Activated T-cell treated with anti-CD3 and anti-CD28 coated beads, Interleukin-2, amount 50 U/mL, for 72 hours (primary cell): ENCODE measurements at regions not wholly inside any gene's neighbourhood (a gene's known extent, or its start where the extent isn't known, plus 50 kb on each side); places are given as distances from the start of the nearest gene placed in this dataset.
"Not testable (repeated sequence)": the region's sequence is repeated elsewhere in the genome, so short reads cannot be mapped to it uniquely, and the experiment has no call there.

ENCODE experiments used
- ATAC-seq, 2 donors: fragments of 150-1000 bp; cut with Tn5 transposase; replicated peaks in 1 of 2; 2 replicates each; pipeline ENCODE4 v1.10.0; 2021; ENCODE audit warnings: moderate library complexity in 2 of 2, mild to moderate bottlenecking in 1 of 2
- DNase-seq, 2 donors: peaks; one replicate each; pipeline ENCODE4 v3.0.0; 2021 to 2022; ENCODE audit warnings: mixed read lengths in 1 of 2
- H3K27ac Mint-ChIP-seq: one replicate; pipeline ENCODE4 v1.8.0; 2022; ENCODE audit warnings: mild to moderate bottlenecking, moderate library complexity, mixed read lengths
- H3K27me3 Mint-ChIP-seq: one replicate; pipeline ENCODE4 v1.8.0; 2022; ENCODE audit warnings: low read depth, mixed read lengths
- H3K36me3 Mint-ChIP-seq, 2 donors: one replicate each; pipeline ENCODE4 v1.8.0; 2022; ENCODE audit warnings: mixed read lengths in 2 of 2, mild to moderate bottlenecking in 1 of 2; ENCODE audit not compliant: insufficient read depth in 2 of 2
- H3K4me1 Mint-ChIP-seq: one replicate; pipeline ENCODE4 v1.8.0; 2022; ENCODE audit warnings: low read depth, mixed read lengths
- H3K4me3 Mint-ChIP-seq, 2 donors: one replicate each; pipeline ENCODE4 v1.8.0; 2022; ENCODE audit warnings: mild to moderate bottlenecking in 2 of 2, mixed read lengths in 2 of 2, moderate library complexity in 2 of 2
- H3K9me3 Mint-ChIP-seq, 2 donors: one replicate each; pipeline ENCODE4 v1.8.0; 2022; ENCODE audit warnings: mixed read lengths in 2 of 2

DNA sequence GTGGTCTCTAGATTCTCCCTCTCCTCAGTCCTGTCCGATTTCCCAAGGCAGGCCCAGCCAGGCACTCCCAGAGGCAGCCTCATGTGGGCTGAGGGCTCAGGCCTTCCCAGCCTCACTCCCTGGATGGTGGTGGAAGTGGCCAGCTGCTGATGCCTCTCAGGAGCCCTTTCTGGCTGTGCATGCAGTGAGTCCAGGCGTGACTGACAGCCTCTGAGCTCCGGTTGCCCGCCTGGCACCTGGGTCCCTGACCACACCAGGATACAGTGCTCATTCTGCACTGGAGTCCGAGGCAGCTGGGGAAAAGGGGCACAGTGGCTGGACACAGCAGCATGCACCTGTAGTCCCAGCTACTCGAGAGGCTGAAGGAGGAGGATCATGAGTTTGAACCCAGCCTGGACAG, 132.6 kb downstream of the CUL2 start:
- Mint-ChIP-seq H3K4me1 (no peaks in the 10 kb centered on the region), H3K27me3 (no peaks in the 10 kb centered on the region), H3K36me3 (no peaks in the 10 kb centered on the region), H3K27ac (no peak overlapping the region), H3K9me3 (no peaks in the 10 kb centered on the region), H3K4me3 (no peak overlapping the region)
- ATAC-seq (no peak), DNase-seq (no peak)

DNA sequence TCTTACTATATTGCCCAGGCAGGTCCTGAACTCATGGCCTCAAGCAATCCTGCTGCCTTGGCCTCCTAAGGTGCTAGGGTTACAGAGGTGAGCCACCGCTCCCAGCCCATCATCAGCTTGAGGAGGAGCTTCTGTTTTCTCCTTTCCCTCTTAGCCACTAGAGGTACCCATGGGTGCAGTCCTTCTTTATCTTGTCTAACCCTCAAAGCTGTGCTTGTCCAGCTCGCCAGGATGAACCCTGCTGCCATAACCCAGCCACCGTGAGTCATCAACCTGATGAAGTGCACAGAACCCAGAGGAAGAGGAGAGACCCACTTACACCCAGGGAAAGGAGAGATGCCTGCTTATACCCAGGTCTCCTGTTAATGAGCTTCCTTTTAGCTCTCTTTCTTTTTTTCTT, 133.4 kb downstream of the CUL2 start:
- no peak for ATAC-seq
- Mint-ChIP-seq H3K4me3 (no peak overlapping the region), H3K27me3 (no peaks in the 10 kb centered on the region), H3K36me3 (no peaks in the 10 kb centered on the region), H3K9me3 (no peaks in the 10 kb centered on the region), H3K27ac (no peak overlapping the region), H3K4me1 (no peaks in the 10 kb centered on the region)
- DNase-seq, result no peak

DNA sequence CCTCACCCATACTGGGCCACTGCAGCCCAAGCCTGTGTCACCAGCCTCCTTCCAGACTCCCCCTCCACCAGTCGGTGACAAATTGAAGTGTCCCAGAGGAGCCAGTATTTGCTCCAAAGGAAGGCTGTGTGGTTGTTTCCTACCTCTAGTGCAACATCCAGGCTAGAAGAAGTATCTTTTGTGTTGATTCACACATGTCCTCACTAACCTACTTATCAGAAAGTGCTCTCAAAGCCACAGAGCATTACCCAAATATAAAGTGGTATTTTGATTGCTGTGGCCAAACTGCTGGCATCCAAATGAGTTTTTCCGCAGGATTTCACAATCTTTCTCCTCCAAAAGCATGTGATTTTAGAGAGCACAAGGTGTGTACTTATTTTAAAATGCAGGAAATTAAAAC, 134.8 kb downstream of the CUL2 start:
- no peaks in the 10 kb centered on the region for H3K4me1 Mint-ChIP-seq
- no peak overlapping the region for H3K4me3 Mint-ChIP-seq

DNA sequence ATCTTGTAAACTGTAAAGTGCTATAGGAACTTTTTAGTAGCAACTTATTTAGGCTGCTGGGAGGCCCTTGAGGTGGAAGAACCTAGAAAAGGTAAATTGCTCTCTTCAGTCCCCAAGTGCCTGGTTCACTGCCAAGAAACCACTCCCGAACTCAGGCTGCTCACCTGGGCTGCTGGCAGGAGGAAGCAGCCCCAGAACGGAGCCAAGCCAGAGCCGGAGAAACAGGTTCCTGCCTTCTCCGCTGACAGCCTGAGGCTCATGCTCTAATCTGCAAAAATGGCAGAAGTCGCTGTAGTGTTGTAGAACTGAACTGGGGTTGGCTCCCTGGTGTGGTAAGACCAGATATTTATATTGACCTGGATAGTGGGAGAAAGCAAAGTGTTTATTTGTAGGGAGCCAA, 136.0 kb downstream of the CUL2 start:
- DNase-seq (no peak), ATAC-seq (no peak)
- Mint-ChIP-seq H3K4me1 (no peaks in the 10 kb centered on the region), H3K36me3 (no peaks in the 10 kb centered on the region), H3K9me3 (no peaks in the 10 kb centered on the region), H3K4me3 (no peak overlapping the region), H3K27ac (no peak overlapping the region), H3K27me3 (no peaks in the 10 kb centered on the region)

More for the DNA sequence above, 134.8 kb downstream of the CUL2 start:
- H3K27ac Mint-ChIP-seq, result no peak overlapping the region
- DNase-seq (no peak), ATAC-seq (no peak)
- no peaks in the 10 kb centered on the region for H3K27me3 Mint-ChIP-seq
- no peaks in the 10 kb centered on the region for H3K36me3 Mint-ChIP-seq
- no peaks in the 10 kb centered on the region for H3K9me3 Mint-ChIP-seq

DNA sequence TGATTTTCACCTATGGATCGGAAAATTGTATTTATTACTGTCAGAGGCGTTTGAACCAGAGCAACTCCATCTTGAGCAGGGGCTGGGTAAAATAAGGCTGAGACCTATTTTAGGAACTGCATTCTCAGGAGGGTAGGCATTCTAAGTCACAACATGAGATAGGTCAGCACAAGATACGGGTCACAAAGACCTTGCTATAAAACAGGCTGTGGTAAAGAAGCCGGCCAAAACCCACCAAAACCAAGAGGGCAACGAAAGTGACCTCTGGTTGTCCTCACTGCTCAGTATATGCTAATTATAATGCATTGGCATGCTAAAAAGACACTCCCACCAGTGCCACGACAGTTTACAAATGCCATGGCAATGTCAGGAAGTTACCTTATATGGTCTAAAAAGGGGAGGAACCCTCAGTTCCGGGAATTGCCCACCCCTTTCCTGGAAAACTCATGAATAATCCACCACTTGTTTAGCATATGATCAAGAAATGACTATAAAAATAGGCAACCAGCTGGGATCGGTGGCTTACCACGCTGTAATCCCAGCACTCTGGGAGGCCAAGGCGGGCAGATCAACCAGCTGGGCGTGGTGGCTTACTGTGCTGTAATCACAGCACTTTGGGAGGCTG, 136.3 kb upstream of the PARD3 start:
- H3K27me3 Mint-ChIP-seq, H3K4me1 Mint-ChIP-seq, H3K4me3 Mint-ChIP-seq, H3K27ac Mint-ChIP-seq, H3K9me3 Mint-ChIP-seq, H3K36me3 Mint-ChIP-seq: not testable (repeated sequence)
- ATAC-seq (peak; percentile 72), DNase-seq (peak; percentile 45 to 53)

DNA sequence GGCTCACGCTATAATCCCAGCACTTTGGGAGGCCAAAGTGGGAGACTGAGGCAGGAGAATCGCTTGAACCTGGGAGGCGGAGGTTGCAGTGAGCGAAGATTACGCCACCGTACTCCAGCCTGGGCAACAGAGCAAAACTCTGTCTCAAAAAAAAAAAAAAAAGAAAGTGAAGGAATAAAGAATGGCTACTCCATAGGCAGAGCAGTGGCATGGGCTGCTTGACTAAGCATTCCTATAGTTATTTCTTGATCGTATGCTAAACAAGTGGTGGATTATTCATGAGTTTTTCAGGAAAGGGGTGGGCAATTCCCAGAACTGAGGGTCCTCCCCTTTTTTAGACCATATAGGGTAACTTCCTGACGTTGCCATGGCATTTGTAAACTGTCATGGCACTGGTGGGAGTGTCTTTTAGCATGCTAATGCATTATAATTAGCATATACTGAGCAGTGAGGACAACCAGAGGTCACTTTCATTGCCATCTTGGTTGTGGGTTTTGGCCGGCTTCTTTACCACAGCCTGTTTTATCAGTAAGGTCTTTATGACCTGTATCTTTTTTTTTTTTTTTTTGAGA, 130.9 kb upstream of the PARD3 start:
- DNase-seq, H3K27ac Mint-ChIP-seq, ATAC-seq, H3K36me3 Mint-ChIP-seq, H3K4me3 Mint-ChIP-seq, H3K4me1 Mint-ChIP-seq, H3K27me3 Mint-ChIP-seq, H3K9me3 Mint-ChIP-seq: not testable (repeated sequence)

DNA sequence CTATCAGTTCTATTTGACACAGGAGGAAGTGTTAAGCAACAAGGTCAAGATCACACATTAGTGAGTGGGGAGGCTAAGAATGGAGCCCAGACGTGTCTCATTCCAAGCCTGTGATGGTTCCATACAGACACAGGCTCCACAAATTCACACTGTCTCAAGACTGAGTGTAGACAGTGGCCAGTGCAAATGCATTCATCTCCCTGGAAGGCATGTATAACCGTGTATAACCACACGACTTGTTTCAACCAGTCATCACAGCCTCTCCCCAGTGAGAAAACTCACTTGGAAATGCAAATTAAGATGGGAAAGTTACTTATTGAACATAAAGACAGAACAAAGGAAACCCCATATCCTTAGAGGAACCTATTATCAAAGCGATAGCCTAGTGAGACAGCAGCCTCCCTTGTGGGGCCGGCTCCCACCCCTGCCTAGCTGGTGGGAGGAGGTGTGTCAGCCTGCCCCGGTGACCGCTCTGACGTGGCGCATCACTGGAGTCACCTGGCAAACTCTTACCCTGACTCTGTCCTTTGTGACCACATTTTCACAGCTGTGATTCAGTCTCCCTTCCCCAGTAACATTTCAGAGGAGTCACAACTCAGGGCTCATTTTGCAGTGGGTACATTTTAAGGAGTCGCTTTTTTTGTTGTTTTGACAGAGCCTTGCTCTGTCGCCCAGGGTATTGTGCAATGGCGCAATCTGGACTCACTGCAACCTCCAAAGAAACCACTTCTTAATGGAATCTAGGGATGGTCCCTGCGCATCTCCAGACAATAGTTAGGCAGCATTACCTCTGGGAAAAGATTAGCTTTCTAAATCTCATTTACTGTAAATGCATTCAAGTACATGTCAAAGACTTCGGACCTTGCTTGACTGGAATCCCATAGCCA, 126.6 kb upstream of the PARD3 start:
- Mint-ChIP-seq H3K9me3 (peaks cover 0 to 2% of the 10 kb centered on the region in 2 donors), H3K4me1 (no peaks in the 10 kb centered on the region), H3K4me3 (no peak overlapping the region), H3K27me3 (peaks cover 5% of the 10 kb centered on the region), H3K27ac (no peak overlapping the region), H3K36me3 (no peaks in the 10 kb centered on the region)
- ATAC-seq (peak in 1 of 2 donors; percentile 47), DNase-seq (no peak)

DNA sequence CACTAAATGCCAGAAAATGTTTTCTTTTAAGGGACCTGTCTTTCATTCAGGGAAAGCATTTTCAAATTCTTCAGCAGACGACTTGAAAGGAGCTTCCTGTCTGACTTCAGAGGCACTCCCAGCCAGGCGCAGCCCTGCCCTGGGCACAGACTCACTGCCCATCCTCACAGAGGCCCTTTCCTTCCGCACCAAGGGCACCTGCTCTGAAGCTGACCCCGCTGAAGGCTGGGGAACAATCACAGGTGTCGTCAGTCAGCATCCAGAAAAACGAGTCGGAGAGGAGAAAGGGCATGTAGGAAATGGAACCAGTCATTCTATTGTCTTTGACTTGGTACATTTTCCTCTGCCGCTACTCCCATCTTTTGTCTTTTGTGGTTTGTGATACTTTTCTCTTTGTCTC, 125.3 kb upstream of the PARD3 start:
- H3K27ac Mint-ChIP-seq, result no peak overlapping the region
- no peaks in the 10 kb centered on the region for H3K9me3 Mint-ChIP-seq
- no peak for ATAC-seq
- H3K4me1 Mint-ChIP-seq, result no peaks in the 10 kb centered on the region
- H3K27me3 Mint-ChIP-seq, result peaks cover 5% of the 10 kb centered on the region
- DNase-seq, result no peak
- H3K36me3 Mint-ChIP-seq, result no peaks in the 10 kb centered on the region
- no peak overlapping the region for H3K4me3 Mint-ChIP-seq

DNA sequence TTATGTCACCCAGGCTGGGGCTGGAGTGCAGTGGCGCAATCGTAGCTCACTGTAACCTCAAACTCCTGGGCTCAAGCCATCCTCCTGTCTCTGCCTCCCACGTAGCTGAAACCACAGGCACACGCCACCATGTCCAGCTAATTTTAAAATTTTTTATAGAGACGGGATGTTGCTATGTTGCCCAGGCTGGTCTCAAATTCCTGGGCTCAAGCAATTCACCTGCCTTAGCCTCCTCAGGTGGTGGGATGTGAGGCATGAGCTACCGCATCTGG, 123.2 kb upstream of the PARD3 start:
- ATAC-seq (no peak), DNase-seq (no peak)
- Mint-ChIP-seq H3K4me1 (no peaks in the 10 kb centered on the region), H3K9me3 (no peaks in the 10 kb centered on the region), H3K4me3 (no peak overlapping the region), H3K27me3 (peaks cover 3% of the 10 kb centered on the region), H3K36me3 (no peaks in the 10 kb centered on the region), H3K27ac (no peak overlapping the region)

DNA sequence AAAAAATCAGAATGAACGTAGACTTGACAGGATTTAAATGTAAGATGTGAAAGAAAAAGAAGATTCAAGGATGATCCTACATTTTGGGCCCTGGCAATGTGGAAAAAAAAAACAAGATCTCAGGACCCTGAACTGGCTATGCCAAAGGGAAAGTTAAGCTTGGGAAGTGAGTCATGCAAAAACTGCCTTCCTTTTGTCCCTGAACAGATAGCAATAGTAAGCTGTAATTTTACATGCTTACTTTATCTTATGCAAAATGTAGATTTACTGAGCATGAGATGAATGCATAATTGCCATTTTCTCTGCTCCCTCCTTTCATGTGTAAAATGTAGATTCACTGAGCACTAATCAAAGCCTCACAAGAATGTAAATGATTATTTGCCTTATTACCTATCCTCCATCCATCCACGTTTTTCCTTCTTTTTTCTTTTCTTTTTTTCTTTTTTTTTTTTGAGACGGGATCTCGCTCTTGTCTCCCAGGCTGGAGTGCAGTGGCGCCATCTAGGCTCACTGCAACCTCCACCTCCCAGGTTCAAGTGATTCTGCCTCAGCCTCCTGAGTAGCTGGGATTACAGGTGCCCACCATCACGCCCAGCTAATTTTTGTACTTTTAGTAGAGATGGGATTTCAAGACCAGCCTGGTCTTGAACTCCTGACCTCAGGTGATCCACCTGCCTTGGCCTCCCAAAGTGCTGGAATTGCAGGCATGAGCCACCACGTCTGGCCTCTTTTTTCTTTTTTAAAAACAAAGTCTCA, 122.7 kb upstream of the PARD3 start:
- not testable (repeated sequence) for H3K27me3 Mint-ChIP-seq, H3K27ac Mint-ChIP-seq, H3K9me3 Mint-ChIP-seq, H3K4me1 Mint-ChIP-seq, H3K36me3 Mint-ChIP-seq, ATAC-seq, DNase-seq, H3K4me3 Mint-ChIP-seq

DNA sequence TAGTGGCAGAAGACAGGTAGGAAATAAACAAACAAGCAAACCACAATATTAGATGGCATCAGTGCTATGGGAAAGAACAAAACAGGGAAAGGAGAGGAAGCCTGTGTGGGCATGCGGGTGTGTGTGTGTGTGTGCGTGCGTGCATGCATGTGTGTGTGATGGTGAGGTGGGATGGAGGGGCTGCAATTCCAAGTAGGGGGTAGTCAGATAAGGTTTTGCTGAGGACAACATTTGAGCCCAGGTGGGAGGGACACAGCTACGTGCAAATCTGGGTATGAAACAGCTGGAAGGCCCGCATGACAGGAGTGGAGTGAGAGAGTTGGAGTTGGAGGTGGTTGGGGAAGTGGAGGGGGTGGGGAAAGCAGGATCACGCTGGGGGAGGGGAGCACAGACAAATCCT, 121.0 kb upstream of the PARD3 start:
- ATAC-seq, result no peak
- Mint-ChIP-seq H3K9me3 (no peaks in the 10 kb centered on the region), H3K27ac (no peak overlapping the region), H3K27me3 (peaks cover 4% of the 10 kb centered on the region), H3K36me3 (no peaks in the 10 kb centered on the region), H3K4me1 (no peaks in the 10 kb centered on the region), H3K4me3 (no peak overlapping the region)
- DNase-seq, result no peak

DNA sequence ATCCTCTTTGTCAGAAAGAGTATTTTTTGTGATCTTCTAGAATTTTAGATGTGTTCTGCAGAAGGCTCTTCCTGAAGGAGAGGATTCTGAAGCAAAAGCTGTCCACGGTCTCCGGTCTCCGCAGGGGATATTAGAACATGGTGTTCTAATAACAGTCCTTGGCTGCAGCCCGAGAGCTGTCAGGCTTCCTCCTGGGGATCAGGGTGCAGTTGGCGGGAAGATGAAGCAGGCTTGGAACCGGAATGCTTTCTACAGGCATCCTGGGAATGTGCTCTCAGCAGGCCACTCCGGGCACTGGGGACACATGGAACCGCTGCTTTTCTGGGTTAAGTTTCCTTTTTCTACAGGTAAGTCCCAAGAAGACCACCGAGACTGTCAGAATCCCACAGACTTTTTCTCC, 118.6 kb upstream of the PARD3 start:
- H3K36me3 Mint-ChIP-seq, result no peaks in the 10 kb centered on the region
- H3K27me3 Mint-ChIP-seq, result peaks cover 5% of the 10 kb centered on the region
- ATAC-seq (no peak), DNase-seq (no peak)
- no peaks in the 10 kb centered on the region for H3K4me1 Mint-ChIP-seq
- H3K27ac Mint-ChIP-seq, result no peak overlapping the region
- H3K9me3 Mint-ChIP-seq, result no peaks in the 10 kb centered on the region
- no peak overlapping the region for H3K4me3 Mint-ChIP-seq

DNA sequence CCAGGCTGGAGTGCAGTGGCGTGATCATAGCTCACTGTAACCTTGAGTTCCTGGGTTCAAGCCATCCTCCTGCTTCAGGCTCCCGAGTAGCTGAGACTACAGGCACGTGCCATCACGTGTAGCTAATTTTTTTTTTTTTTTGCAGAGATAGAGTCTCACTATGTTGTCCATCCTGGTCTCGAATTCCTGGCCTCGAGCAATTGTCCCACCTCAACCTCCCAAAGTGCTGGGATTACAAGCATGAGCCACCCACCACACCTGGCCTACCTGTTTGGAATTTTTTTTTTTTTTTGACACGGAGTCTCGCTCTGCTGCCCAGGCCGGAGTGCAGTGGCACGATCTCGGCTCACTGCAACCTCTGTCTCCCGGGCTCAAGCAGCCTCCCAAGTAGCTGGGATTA, 117.1 kb upstream of the PARD3 start:
- no peak for ATAC-seq
- H3K27ac Mint-ChIP-seq, result no peak overlapping the region

More for the DNA sequence above, 117.1 kb upstream of the PARD3 start:
- Mint-ChIP-seq H3K4me1 (no peaks in the 10 kb centered on the region), H3K9me3 (no peaks in the 10 kb centered on the region), H3K36me3 (no peaks in the 10 kb centered on the region), H3K4me3 (no peak overlapping the region), H3K27me3 (peaks cover 5% of the 10 kb centered on the region)
- DNase-seq, result no peak
